GM10248 (cell line): ENCODE measurements at regions not wholly inside any gene's neighbourhood (a gene's known extent, or its start where the extent isn't known, plus 50 kb on each side); places are given as distances from the start of the nearest gene placed in this dataset.

Experiments
- CTCF ChIA-PET: fragments of 300-600 bp; sonication (Branson Sonifier 250); formaldehyde crosslinking; extraction: SDS; loops from one replicate; lab custom pipeline; 2021; ENCODE audit warnings: antibody characterized with exemption; lab: Yijun Ruan, JAX
- POLR2A ChIA-PET: fragments of 350-650 bp; sonication (Branson Sonifier 250); formaldehyde crosslinking; extraction: SDS; loops from one replicate; lab custom pipeline; 2020; ENCODE audit warnings: antibody characterized with exemption; lab: Yijun Ruan, JAX
- DNase-seq: peaks from one replicate; pipeline ENCODE4 v3.0.0; 2012; ENCODE audit errors: extremely low spot score
- TF ChIP-seq, protein P1 (sequence below): IDR thresholded peaks from 2 replicates; pipeline ENCODE4 v1.5.1; 2012; ENCODE audit warnings: mild to moderate bottlenecking, low read depth; ENCODE audit errors: extremely low read depth, missing control alignments, control extremely low read depth

DNA sequence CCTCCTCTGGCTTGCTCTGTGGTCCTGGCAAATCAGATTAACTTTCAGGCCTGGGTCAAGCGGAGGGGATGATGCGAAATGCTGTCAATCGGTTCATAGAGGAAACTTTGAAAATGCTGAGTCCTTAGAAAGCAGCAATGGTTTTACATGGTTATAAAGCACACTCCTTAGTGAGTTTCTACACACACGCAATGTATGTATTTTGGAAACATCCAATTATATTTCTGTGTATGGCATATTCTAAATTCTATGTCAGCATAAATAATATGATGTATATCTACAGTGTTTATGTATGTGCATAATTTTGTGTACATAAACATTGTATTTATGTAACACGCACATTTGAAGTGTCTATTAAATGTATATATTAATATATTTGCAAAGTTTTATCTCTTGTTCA is 118.0 kb upstream of the ARID2 start:
- POLR2A ChIA-PET: no interaction called here
- no peak for DNase-seq
- TF ChIP-seq, protein P1, sequence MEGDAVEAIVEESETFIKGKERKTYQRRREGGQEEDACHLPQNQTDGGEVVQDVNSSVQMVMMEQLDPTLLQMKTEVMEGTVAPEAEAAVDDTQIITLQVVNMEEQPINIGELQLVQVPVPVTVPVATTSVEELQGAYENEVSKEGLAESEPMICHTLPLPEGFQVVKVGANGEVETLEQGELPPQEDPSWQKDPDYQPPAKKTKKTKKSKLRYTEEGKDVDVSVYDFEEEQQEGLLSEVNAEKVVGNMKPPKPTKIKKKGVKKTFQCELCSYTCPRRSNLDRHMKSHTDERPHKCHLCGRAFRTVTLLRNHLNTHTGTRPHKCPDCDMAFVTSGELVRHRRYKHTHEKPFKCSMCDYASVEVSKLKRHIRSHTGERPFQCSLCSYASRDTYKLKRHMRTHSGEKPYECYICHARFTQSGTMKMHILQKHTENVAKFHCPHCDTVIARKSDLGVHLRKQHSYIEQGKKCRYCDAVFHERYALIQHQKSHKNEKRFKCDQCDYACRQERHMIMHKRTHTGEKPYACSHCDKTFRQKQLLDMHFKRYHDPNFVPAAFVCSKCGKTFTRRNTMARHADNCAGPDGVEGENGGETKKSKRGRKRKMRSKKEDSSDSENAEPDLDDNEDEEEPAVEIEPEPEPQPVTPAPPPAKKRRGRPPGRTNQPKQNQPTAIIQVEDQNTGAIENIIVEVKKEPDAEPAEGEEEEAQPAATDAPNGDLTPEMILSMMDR: no peak
- CTCF ChIA-PET: interaction anchor here (1.4 kb wide), 1 partner anchor 10 kb away, joined by 4 read pairs; no protein-coding TSS in a partner anchor

DNA sequence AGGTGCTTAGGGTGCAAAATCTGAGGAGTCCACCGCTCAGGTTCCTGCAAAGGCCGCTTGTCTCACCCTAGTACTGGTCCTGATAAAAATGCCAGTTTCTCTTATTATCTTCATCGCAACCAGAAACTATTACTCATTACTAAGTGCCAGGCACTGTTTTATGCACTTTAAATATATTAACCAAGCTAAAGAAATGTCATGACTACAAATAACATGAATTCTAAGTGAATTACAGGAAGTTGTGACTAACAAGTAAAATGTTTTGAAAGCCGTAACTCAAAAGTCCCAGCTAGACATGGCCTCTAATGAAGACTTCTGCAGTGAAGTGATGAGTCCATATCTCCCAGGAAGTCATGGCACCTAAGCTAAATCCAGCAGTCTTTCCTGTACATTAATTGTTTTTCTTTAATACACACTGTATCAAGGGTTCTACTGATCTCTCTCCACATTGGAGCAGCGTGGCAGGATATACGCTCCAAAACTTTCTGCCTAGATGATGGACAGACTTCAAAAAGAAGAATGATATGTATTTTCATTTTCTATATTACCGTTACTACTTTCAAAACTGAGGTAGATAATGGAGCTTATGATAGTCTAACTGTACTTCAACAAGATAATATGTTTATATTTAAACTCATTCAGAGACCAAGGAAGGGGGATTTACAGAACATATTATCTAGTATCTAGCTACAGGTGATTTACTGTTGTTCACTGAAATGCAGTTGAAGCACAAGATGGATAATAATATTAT is 117.3 kb upstream of the ARID2 start:
- CTCF ChIA-PET: interaction anchor here (1.1 to 1.4 kb wide), 3 partner anchors 10 to 19 kb away, joined by 3 to 5 read pairs (median 4); no protein-coding TSS in a partner anchor
- TF ChIP-seq, protein P1: no peak
- POLR2A ChIA-PET: no interaction called here
- DNase-seq: no peak

GRCh38 chr12:45613296-45613695 is 116.2 kb upstream of the ARID2 start:
- CTCF ChIA-PET: no interaction called here

DNA sequence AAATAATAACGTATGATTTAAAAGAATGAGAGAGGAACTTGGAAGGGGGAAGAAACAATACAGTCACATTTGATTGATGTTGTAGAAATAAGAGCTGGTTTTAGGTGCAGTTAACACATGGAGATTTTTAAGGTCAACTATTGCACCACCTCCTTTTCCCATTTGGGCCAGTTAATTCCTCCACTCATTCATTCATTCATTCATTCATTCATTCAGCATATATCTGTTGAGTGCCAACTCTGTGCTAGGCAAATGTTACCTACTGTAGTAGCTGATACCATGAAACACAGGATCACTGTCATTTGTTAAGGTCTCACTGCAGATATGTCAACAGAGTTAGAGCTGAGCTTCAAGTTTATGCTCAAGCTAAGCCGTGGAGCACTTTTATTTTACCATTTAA is 115.7 kb upstream of the ARID2 start:
- DNase-seq: no peak
- TF ChIP-seq, protein P1: no peak
- ChIA-PET POLR2A (no interaction called here), CTCF (interaction anchor here (1.3 kb wide), 1 partner anchor 21 kb away, joined by 4 read pairs; no protein-coding TSS in a partner anchor)

More at GRCh38 chr12:45613296-45613695, 116.2 kb upstream of the ARID2 start:
- DNase-seq: no peak
- TF ChIP-seq, protein P1: no peak
- POLR2A ChIA-PET: no interaction called here

DNA sequence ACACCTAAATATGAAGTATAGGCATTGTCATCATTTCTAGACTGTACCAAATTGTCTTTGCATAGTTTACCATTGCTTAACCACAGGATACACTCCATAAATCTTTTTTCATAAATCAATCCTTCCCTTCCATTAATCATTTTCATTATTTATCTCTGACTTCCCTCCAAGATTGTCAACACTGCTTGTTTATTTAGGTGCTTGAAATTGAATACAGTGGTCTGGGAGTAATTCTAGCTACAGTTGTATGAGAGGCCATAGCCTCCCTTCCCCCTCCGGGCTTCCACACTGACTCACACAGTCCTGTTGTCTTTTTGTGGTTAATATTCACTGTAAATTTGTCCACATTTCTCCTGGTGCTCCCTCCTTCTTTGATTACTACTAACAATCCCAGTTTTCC is 114.2 kb upstream of the ARID2 start:
- ChIA-PET CTCF (interaction anchor here (1.3 to 2.7 kb wide), 2 partner anchors 9 to 22 kb away, joined by 4 to 8 read pairs; no protein-coding TSS in a partner anchor), POLR2A (no interaction called here)
- TF ChIP-seq, protein P1: no peak
- no peak for DNase-seq

DNA sequence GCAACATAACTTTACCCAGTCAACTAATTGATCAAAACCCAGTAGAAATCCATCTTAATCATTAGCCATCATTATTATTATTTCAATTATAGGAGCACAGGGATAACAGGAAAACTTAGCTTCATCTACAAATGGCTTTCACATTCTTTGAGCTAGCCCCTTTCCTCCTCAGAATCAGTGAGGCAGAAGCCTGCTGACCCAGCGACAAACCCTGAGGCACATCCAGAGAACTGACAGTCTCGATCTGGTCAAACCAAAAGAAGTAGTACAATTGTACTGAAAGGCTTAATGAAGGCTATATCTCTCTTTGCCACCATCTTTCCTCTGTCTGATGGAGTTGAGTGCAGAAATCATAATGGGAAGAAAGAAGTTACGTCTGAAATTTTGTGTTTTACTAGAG is 109.8 kb upstream of the ARID2 start:
- CTCF ChIA-PET: no interaction called here
- POLR2A ChIA-PET: no interaction called here
- DNase-seq: no peak
- TF ChIP-seq, protein P1: no peak
